ENCODE measurements at regions not wholly inside any gene's neighbourhood (a gene's known extent, or its start where the extent isn't known, plus 50 kb on each side); places are given as distances from the start of the nearest gene placed in this dataset.

DNA sequence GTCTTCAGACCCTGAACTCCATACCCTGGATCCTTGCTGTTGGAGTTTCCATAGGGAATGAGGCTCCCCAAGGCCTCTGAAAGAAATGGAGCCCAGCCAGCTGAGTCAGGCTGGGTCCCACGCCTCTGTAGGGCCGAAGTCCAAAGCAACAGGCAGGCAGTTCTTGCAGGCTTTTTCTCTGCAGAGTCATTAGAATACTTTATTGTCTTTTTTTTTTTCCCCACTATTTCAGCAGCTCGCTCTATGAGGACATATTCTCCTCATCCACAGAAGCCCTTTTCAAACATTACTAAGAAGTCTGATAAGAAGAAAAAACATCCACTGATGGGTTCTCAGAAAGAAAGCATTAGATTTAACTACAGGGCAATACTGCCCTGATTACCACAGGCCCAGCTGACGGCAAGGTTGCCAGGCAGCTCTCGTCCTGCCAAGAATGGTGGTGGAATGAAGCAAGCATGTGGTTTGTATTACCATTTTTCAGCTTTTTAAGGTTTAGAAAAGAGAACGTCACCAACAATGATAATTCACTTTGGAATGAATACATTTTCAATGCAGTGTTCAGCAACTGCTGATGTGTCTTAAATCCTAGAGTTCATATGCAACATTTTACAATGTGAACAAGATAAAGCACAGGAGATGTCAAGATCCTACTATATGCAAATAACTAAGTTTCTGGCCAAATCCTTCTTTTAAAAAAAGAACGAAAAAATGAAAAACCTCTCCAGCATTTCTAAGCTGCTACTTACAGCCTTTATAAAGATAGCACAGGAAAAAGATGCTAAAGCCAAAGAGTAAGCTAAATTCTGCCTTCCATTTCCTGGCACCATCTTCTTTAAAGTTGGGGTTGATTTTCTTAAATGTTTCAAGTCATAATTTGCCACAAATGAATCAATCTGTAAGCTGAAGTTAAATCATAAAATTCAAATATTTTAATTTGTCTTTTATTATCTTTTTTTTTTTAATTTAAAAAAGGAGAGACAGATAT is 223.6 kb upstream of the CITED2 start:
- no peak for TF ChIP-seq RAD21 (conservative IDR thresholded peaks at IDR 0.05)
- TF ChIP-seq, protein P1, sequence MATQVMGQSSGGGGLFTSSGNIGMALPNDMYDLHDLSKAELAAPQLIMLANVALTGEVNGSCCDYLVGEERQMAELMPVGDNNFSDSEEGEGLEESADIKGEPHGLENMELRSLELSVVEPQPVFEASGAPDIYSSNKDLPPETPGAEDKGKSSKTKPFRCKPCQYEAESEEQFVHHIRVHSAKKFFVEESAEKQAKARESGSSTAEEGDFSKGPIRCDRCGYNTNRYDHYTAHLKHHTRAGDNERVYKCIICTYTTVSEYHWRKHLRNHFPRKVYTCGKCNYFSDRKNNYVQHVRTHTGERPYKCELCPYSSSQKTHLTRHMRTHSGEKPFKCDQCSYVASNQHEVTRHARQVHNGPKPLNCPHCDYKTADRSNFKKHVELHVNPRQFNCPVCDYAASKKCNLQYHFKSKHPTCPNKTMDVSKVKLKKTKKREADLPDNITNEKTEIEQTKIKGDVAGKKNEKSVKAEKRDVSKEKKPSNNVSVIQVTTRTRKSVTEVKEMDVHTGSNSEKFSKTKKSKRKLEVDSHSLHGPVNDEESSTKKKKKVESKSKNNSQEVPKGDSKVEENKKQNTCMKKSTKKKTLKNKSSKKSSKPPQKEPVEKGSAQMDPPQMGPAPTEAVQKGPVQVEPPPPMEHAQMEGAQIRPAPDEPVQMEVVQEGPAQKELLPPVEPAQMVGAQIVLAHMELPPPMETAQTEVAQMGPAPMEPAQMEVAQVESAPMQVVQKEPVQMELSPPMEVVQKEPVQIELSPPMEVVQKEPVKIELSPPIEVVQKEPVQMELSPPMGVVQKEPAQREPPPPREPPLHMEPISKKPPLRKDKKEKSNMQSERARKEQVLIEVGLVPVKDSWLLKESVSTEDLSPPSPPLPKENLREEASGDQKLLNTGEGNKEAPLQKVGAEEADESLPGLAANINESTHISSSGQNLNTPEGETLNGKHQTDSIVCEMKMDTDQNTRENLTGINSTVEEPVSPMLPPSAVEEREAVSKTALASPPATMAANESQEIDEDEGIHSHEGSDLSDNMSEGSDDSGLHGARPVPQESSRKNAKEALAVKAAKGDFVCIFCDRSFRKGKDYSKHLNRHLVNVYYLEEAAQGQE (IDR thresholded peaks at IDR 0.05; ENCODE audit: borderline replicate concordance): no peak
- TF ChIP-seq, protein P2, sequence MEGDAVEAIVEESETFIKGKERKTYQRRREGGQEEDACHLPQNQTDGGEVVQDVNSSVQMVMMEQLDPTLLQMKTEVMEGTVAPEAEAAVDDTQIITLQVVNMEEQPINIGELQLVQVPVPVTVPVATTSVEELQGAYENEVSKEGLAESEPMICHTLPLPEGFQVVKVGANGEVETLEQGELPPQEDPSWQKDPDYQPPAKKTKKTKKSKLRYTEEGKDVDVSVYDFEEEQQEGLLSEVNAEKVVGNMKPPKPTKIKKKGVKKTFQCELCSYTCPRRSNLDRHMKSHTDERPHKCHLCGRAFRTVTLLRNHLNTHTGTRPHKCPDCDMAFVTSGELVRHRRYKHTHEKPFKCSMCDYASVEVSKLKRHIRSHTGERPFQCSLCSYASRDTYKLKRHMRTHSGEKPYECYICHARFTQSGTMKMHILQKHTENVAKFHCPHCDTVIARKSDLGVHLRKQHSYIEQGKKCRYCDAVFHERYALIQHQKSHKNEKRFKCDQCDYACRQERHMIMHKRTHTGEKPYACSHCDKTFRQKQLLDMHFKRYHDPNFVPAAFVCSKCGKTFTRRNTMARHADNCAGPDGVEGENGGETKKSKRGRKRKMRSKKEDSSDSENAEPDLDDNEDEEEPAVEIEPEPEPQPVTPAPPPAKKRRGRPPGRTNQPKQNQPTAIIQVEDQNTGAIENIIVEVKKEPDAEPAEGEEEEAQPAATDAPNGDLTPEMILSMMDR (IDR thresholded peaks at IDR 0.05; ENCODE audit: poor library complexity, severe bottlenecking): no peak
- no peak for TF ChIP-seq SMC3 (conservative IDR thresholded peaks at IDR 0.05; ENCODE audit: poor library complexity)
- TF ChIP-seq MXI1 (conservative IDR thresholded peaks at IDR 0.05; ENCODE audit: poor library complexity, severe bottlenecking): no peak
- no peak for TF ChIP-seq POLR2AphosphoS5 (IDR thresholded peaks at IDR 0.05)
- TF ChIP-seq EP300 (conservative IDR thresholded peaks at IDR 0.05; ENCODE audit: poor library complexity, severe bottlenecking): no peak
- no peak for TF ChIP-seq EZH2 (IDR thresholded peaks at IDR 0.05; ENCODE audit: borderline replicate concordance, insufficient read depth, low read length, poor library complexity, severe bottlenecking)
- no peak for TF ChIP-seq TAF1 (IDR thresholded peaks at IDR 0.05; ENCODE audit: low read depth)
- Histone ChIP-seq H3K9me2 (ENCODE audit: insufficient read depth, low read length) (no peaks in the 10 kb centered on the region), H3K4me3 (ENCODE audit: low read length) (no peak overlapping the region), H3K79me2 (replicated peaks; ENCODE audit: insufficient read depth, low read length) (no peaks in the 10 kb centered on the region), H3K36me3 (ENCODE audit: insufficient read depth, low read length) (no peaks in the 10 kb centered on the region), H3K27ac (ENCODE audit: low read length) (no peak overlapping the region), H4K20me1 (ENCODE audit: insufficient read depth) (no peaks in the 10 kb centered on the region), H3K4me2 (ENCODE audit: low read length) (no peak overlapping the region), H3K27me3 (ENCODE audit: insufficient read depth, low read depth, low read length) (no peaks in the 10 kb centered on the region), H3K9me3 (ENCODE audit: low read length) (no peaks in the 10 kb centered on the region), H2AFZ (ENCODE audit: low read depth, low read length) (no peak overlapping the region), H3F3A (ENCODE audit: insufficient read depth, low read length, poor library complexity, severe bottlenecking) (no peaks in the 10 kb centered on the region), H3K9ac (ENCODE audit: low read length) (no peak overlapping the region)

DNA sequence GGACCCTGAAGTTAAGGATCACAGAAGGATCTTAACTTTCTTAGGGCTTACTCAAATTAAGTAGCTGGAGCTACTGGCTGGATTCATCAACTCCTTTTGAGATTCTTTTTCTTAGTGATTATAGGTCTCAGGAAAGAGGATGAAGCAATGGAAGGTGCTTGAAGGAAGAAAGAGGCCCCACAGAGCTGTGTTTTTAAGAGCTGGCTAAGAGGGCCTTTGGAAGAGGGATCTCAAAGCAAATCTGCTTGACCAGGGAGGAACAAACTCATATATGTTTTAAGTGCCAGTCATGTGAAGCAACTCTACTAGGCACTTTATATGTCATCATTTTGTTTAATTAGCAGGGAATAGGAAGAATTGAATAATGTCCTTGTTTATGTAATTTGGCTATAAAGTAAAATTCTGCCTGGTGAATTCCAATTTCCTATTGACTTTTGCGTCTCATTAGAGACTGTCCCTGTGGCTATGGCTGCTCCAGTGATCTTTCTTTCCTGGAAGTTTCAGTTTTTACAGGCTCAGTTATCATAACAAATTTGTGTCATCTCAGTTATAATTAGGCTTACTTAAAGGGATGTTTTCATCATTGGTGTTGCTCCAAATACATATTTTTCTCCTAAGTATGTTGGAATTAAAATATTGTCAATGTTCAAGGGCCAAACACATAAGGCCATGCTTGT is 222.8 kb upstream of the CITED2 start:
- H3K27me3 ChIP-seq (ENCODE audit: insufficient read depth, low read depth, low read length): no peaks in the 10 kb centered on the region
- no peak overlapping the region for H3K9ac ChIP-seq (ENCODE audit: low read length)
- no peaks in the 10 kb centered on the region for H3K36me3 ChIP-seq (ENCODE audit: insufficient read depth, low read length)
- no peak overlapping the region for H3K27ac ChIP-seq (ENCODE audit: low read length)
- H3F3A ChIP-seq (ENCODE audit: insufficient read depth, low read length, poor library complexity, severe bottlenecking): no peaks in the 10 kb centered on the region
- no peak overlapping the region for H2AFZ ChIP-seq (ENCODE audit: low read depth, low read length)
- no peaks in the 10 kb centered on the region for H3K9me3 ChIP-seq (ENCODE audit: low read length)
- TF ChIP-seq, protein P2 (IDR thresholded peaks at IDR 0.05; ENCODE audit: poor library complexity, severe bottlenecking): no peak
- no peak for TF ChIP-seq SMC3 (conservative IDR thresholded peaks at IDR 0.05; ENCODE audit: poor library complexity)
- no peak for TF ChIP-seq POLR2AphosphoS5 (IDR thresholded peaks at IDR 0.05)
- TF ChIP-seq EP300 (conservative IDR thresholded peaks at IDR 0.05; ENCODE audit: poor library complexity, severe bottlenecking): no peak
- TF ChIP-seq, protein P1 (IDR thresholded peaks at IDR 0.05; ENCODE audit: borderline replicate concordance): no peak
- no peak for TF ChIP-seq RAD21 (conservative IDR thresholded peaks at IDR 0.05)
- no peak for TF ChIP-seq TAF1 (IDR thresholded peaks at IDR 0.05; ENCODE audit: low read depth)
- no peak for TF ChIP-seq MXI1 (conservative IDR thresholded peaks at IDR 0.05; ENCODE audit: poor library complexity, severe bottlenecking)
- H3K9me2 ChIP-seq (ENCODE audit: insufficient read depth, low read length): no peaks in the 10 kb centered on the region
- no peak overlapping the region for H3K4me2 ChIP-seq (ENCODE audit: low read length)
- H3K4me3 ChIP-seq (ENCODE audit: low read length): no peak overlapping the region
- no peaks in the 10 kb centered on the region for H4K20me1 ChIP-seq (ENCODE audit: insufficient read depth)
- no peaks in the 10 kb centered on the region for H3K79me2 ChIP-seq (replicated peaks; ENCODE audit: insufficient read depth, low read length)

All from neural cell (in vitro differentiated cells).